ENCODE measurements at regions not wholly inside any gene's neighbourhood (a gene's known extent, or its start where the extent isn't known, plus 50 kb on each side); places are given as distances from the start of the nearest gene placed in this dataset.
"Not testable (repeated sequence)": the region's sequence is repeated elsewhere in the genome, so short reads cannot be mapped to it uniquely, and the experiment has no call there.

- Histone ChIP-seq H3K27me3 (ENCODE audit: insufficient read depth, insufficient read length) (no peaks in the 10 kb centered on the region), H3K4me3 (ENCODE audit: insufficient read length, low read depth) (no peak overlapping the region), H3K4me1 (ENCODE audit: insufficient read depth, insufficient read length) (no peaks in the 10 kb centered on the region), H3K9me3 (ENCODE audit: insufficient read depth, low read length) (no peaks in the 10 kb centered on the region), H3K9ac (ENCODE audit: insufficient read length, low read depth) (no peak overlapping the region), H3K36me3 (ENCODE audit: insufficient read depth, insufficient read length, low read length) (no peaks in the 10 kb centered on the region)
- TF ChIP-seq SUZ12 (IDR thresholded peaks at IDR 0.05; ENCODE audit: extremely low read depth, insufficient read depth, insufficient read length) = no peak
- TF ChIP-seq ZNF274 (IDR thresholded peaks at IDR 0.05; ENCODE audit: low read depth, low read length) = no peak
- no peak for TF ChIP-seq YY1 (IDR thresholded peaks at IDR 0.05; ENCODE audit: insufficient read depth, insufficient read length)
- no peak for DNase-seq (ENCODE audit: low read depth, low spot score)
Measured at GRCh38 chr6:139982195-139982594, 607.7 kb upstream of the CITED2 start.

GRCh38 chr6:139981768-139982181 is 607.3 kb upstream of the CITED2 start:
- no peak overlapping the region for H3K4me3 ChIP-seq (ENCODE audit: insufficient read length, low read depth)
- no peaks in the 10 kb centered on the region for H3K9me3 ChIP-seq (ENCODE audit: insufficient read depth, low read length)
- no peaks in the 10 kb centered on the region for H3K27me3 ChIP-seq (ENCODE audit: insufficient read depth, insufficient read length)
- no peaks in the 10 kb centered on the region for H3K4me1 ChIP-seq (ENCODE audit: insufficient read depth, insufficient read length)
- no peaks in the 10 kb centered on the region for H3K36me3 ChIP-seq (ENCODE audit: insufficient read depth, insufficient read length, low read length)
- H3K9ac ChIP-seq (ENCODE audit: insufficient read length, low read depth) = no peak overlapping the region
- no peak for DNase-seq (ENCODE audit: low read depth, low spot score)
- TF ChIP-seq YY1 (IDR thresholded peaks at IDR 0.05; ENCODE audit: insufficient read depth, insufficient read length) (no peak), ZNF274 (IDR thresholded peaks at IDR 0.05; ENCODE audit: low read depth, low read length) (no peak), SUZ12 (IDR thresholded peaks at IDR 0.05; ENCODE audit: extremely low read depth, insufficient read depth, insufficient read length) (no peak)

GRCh38 chr6:139981066-139981624 is 606.7 kb upstream of the CITED2 start:
- Histone ChIP-seq H3K4me1 (ENCODE audit: insufficient read depth, insufficient read length) (no peaks in the 10 kb centered on the region), H3K9ac (ENCODE audit: insufficient read length, low read depth) (no peak overlapping the region), H3K27me3 (ENCODE audit: insufficient read depth, insufficient read length) (no peaks in the 10 kb centered on the region), H3K36me3 (ENCODE audit: insufficient read depth, insufficient read length, low read length) (no peaks in the 10 kb centered on the region), H3K9me3 (ENCODE audit: insufficient read depth, low read length) (no peaks in the 10 kb centered on the region), H3K4me3 (ENCODE audit: insufficient read length, low read depth) (no peak overlapping the region)
- no peak for TF ChIP-seq ZNF274 (IDR thresholded peaks at IDR 0.05; ENCODE audit: low read depth, low read length)
- no peak for TF ChIP-seq SUZ12 (IDR thresholded peaks at IDR 0.05; ENCODE audit: extremely low read depth, insufficient read depth, insufficient read length)
- TF ChIP-seq YY1 (IDR thresholded peaks at IDR 0.05; ENCODE audit: insufficient read depth, insufficient read length) = no peak
- no peak for DNase-seq (ENCODE audit: low read depth, low spot score)

GRCh38 chr6:139980631-139981030 is 606.2 kb upstream of the CITED2 start:
- DNase-seq (ENCODE audit: low read depth, low spot score); H3K36me3 ChIP-seq (ENCODE audit: insufficient read depth, insufficient read length, low read length); H3K4me3 ChIP-seq (ENCODE audit: insufficient read length, low read depth); H3K27me3 ChIP-seq (ENCODE audit: insufficient read depth, insufficient read length); H3K9me3 ChIP-seq (ENCODE audit: insufficient read depth, low read length); H3K9ac ChIP-seq (ENCODE audit: insufficient read length, low read depth); H3K4me1 ChIP-seq (ENCODE audit: insufficient read depth, insufficient read length): not testable (repeated sequence)

- Histone ChIP-seq H3K4me3 (ENCODE audit: insufficient read length, low read depth) (no peak overlapping the region), H3K9me3 (ENCODE audit: insufficient read depth, low read length) (no peaks in the 10 kb centered on the region; the same call in 1 of the 2 replicates), H3K4me1 (ENCODE audit: insufficient read depth, insufficient read length) (no peaks in the 10 kb centered on the region), H3K27me3 (ENCODE audit: insufficient read depth, insufficient read length) (no peaks in the 10 kb centered on the region), H3K9ac (ENCODE audit: insufficient read length, low read depth) (no peak overlapping the region), H3K36me3 (ENCODE audit: insufficient read depth, insufficient read length, low read length) (no peaks in the 10 kb centered on the region)
- TF ChIP-seq YY1 (IDR thresholded peaks at IDR 0.05; ENCODE audit: insufficient read depth, insufficient read length) (no peak), ZNF274 (IDR thresholded peaks at IDR 0.05; ENCODE audit: low read depth, low read length) (no peak), SUZ12 (IDR thresholded peaks at IDR 0.05; ENCODE audit: extremely low read depth, insufficient read depth, insufficient read length) (no peak)
- no peak for DNase-seq (ENCODE audit: low read depth, low spot score)
Measured at GRCh38 chr6:139979021-139979725, 604.7 kb upstream of the CITED2 start.

GRCh38 chr6:139977887-139978332 is 603.5 kb upstream of the CITED2 start:
- DNase-seq (ENCODE audit: low read depth, low spot score) = no peak
- H3K4me1 ChIP-seq (ENCODE audit: insufficient read depth, insufficient read length) = no peaks in the 10 kb centered on the region
- H3K9ac ChIP-seq (ENCODE audit: insufficient read length, low read depth) = no peak overlapping the region
- TF ChIP-seq YY1 (IDR thresholded peaks at IDR 0.05; ENCODE audit: insufficient read depth, insufficient read length) (no peak), SUZ12 (IDR thresholded peaks at IDR 0.05; ENCODE audit: extremely low read depth, insufficient read depth, insufficient read length) (no peak), ZNF274 (IDR thresholded peaks at IDR 0.05; ENCODE audit: low read depth, low read length) (no peak)
- no peak overlapping the region for H3K4me3 ChIP-seq (ENCODE audit: insufficient read length, low read depth)
- H3K27me3 ChIP-seq (ENCODE audit: insufficient read depth, insufficient read length) = no peaks in the 10 kb centered on the region
- H3K36me3 ChIP-seq (ENCODE audit: insufficient read depth, insufficient read length, low read length) = no peaks in the 10 kb centered on the region
- no peaks in the 10 kb centered on the region; the same call in 1 of the 2 replicates for H3K9me3 ChIP-seq (ENCODE audit: insufficient read depth, low read length)

- no peak for DNase-seq (ENCODE audit: low read depth, low spot score)
Measured at GRCh38 chr6:139973669-139974344, 599.4 kb upstream of the CITED2 start.

More at GRCh38 chr6:139973669-139974344, 599.4 kb upstream of the CITED2 start:
- Histone ChIP-seq H3K36me3 (ENCODE audit: insufficient read depth, insufficient read length, low read length) (no peaks in the 10 kb centered on the region), H3K9ac (ENCODE audit: insufficient read length, low read depth) (no peak overlapping the region), H3K4me3 (ENCODE audit: insufficient read length, low read depth) (no peak overlapping the region), H3K4me1 (ENCODE audit: insufficient read depth, insufficient read length) (no peaks in the 10 kb centered on the region), H3K27me3 (ENCODE audit: insufficient read depth, insufficient read length) (no peaks in the 10 kb centered on the region), H3K9me3 (ENCODE audit: insufficient read depth, low read length) (no peaks in the 10 kb centered on the region; the same call in 1 of the 2 replicates)
- TF ChIP-seq SUZ12 (IDR thresholded peaks at IDR 0.05; ENCODE audit: extremely low read depth, insufficient read depth, insufficient read length) (no peak), YY1 (IDR thresholded peaks at IDR 0.05; ENCODE audit: insufficient read depth, insufficient read length) (no peak), ZNF274 (IDR thresholded peaks at IDR 0.05; ENCODE audit: low read depth, low read length) (no peak)
